B cell (primary cell): ENCODE measurements at regions not wholly inside any gene's neighbourhood (a gene's known extent, or its start where the extent isn't known, plus 50 kb on each side); places are given as distances from the start of the nearest gene placed in this dataset.

Experiments used
- ATAC-seq: fragments of 200-7000 bp; cut with Tn5 transposase; one replicate; pipeline ENCODE4 v1.10.0; 2021; ENCODE audit warnings: low read depth, mild to moderate bottlenecking, moderate number of reproducible peaks, moderate library complexity
- CTCF ChIA-PET: fragments of 350-600 bp; sonication (Branson Sonifier 250); formaldehyde crosslinking; loops from one replicate; lab custom pipeline; 2021; ENCODE audit warnings: antibody characterized with exemption, inconsistent platforms; lab: Charles Lee
- POLR2A ChIA-PET: fragments of 350-600 bp; sonication (Branson Sonifier 250); formaldehyde crosslinking; loops from one replicate; lab custom pipeline; 2021; ENCODE audit warnings: antibody characterized with exemption; lab: Charles Lee
- DNase-seq: peaks from one replicate; pipeline ENCODE4 v3.0.0; 2013
- H2AFZ ChIP-seq: 2 replicates; pipeline ENCODE4 v1.6.1; 2012; ENCODE audit warnings: mild to moderate bottlenecking, low read depth, low read length; ENCODE audit not compliant: insufficient read depth, poor library complexity, severe bottlenecking
- H3K27ac ChIP-seq, 2 donors: 1 replicate in 1 of 2; 2 replicates in 1 of 2; pipeline ENCODE4 v1.5.1; 2012 to 2013; ENCODE audit warnings: low read length in 2 of 2, mild to moderate bottlenecking in 2 of 2, moderate library complexity in 1 of 2
- H3K27me3 ChIP-seq, 4 experiments: fragments of 200-600 bp in 1 of 4; sonication (generic) in 1 of 4; replicated peaks in 1 of 4; 1 replicate in 2 of 4; 2 replicates in 2 of 4; pipeline versions ENCODE4 v1.6.1 to v1.7.0; 2013 to 2016; ENCODE audit warnings: low read length in 3 of 4, mild to moderate bottlenecking in 2 of 4, mixed read lengths in 1 of 4, moderate library complexity in 1 of 4; ENCODE audit not compliant: insufficient read depth in 4 of 4, control insufficient read depth in 3 of 4; ENCODE audit errors: control extremely low read depth in 1 of 4
- H3K36me3 ChIP-seq, 2 experiments: replicated peaks in 1 of 2; 1 replicate in 1 of 2; 2 replicates in 1 of 2; pipeline versions ENCODE4 v1.6.1 to v1.7.1; 2013; ENCODE audit warnings: low read length in 1 of 2; ENCODE audit not compliant: insufficient read depth in 2 of 2, control insufficient read depth in 1 of 2; ENCODE audit errors: control extremely low read depth in 1 of 2, extremely low read depth in 1 of 2
- H3K4me1 ChIP-seq, 2 donors: fragments of 200-600 bp in 1 of 2; sonication (generic) in 1 of 2; 1 replicate in 1 of 2; 2 replicates in 1 of 2; pipeline versions ENCODE4 v1.5.1 to v1.6.1; 2013 to 2017; ENCODE audit warnings: low read length in 2 of 2; ENCODE audit not compliant: control insufficient read depth in 2 of 2, insufficient read depth in 2 of 2
- H3K4me2 ChIP-seq: replicated peaks from 2 replicates; pipeline ENCODE3; 2012; ENCODE audit warnings: mild to moderate bottlenecking, low read depth, low read length; ENCODE audit not compliant: poor library complexity, severe bottlenecking
- H3K4me3 ChIP-seq, 5 experiments: fragments of 200-600 bp in 1 of 5; sonication (generic) in 1 of 5; 1 replicate in 3 of 5; 2 replicates in 2 of 5; pipeline versions ENCODE4 v1.5.1 to v1.7.0; 2011 to 2016; ENCODE audit warnings: low read length in 4 of 5, mild to moderate bottlenecking in 4 of 5, low read depth in 2 of 5, control low read depth in 1 of 5, moderate library complexity in 1 of 5; ENCODE audit not compliant: insufficient read depth in 1 of 5; ENCODE audit errors: control extremely low read depth in 1 of 5, extremely low read depth in 1 of 5
- H3K79me2 ChIP-seq: fragments of 200-600 bp; sonication (generic); one replicate; pipeline ENCODE4 v1.6.0; 2016; ENCODE audit warnings: low read length; ENCODE audit not compliant: control insufficient read depth, insufficient read depth
- H3K9ac ChIP-seq: fragments of 200-600 bp; sonication (generic); 2 replicates; pipeline ENCODE4 v1.6.1; 2017; ENCODE audit warnings: mild to moderate bottlenecking, low read length, moderate library complexity
- H3K9me3 ChIP-seq, 3 donors: one replicate each; pipeline versions ENCODE4 v1.6.1 to v1.7.1; 2013; ENCODE audit warnings: low read length in 2 of 3; ENCODE audit not compliant: control insufficient read depth in 2 of 3, insufficient read depth in 1 of 3; ENCODE audit errors: control extremely low read depth in 1 of 3
- H4K20me1 ChIP-seq: 2 replicates; pipeline ENCODE4 v1.6.0; 2012; ENCODE audit warnings: mild to moderate bottlenecking, low read length; ENCODE audit not compliant: insufficient read depth, control insufficient read depth, poor library complexity, severe bottlenecking
- H3K27ac Mint-ChIP-seq: one replicate; pipeline ENCODE4 v1.8.0; 2021; ENCODE audit warnings: mixed read lengths
- H3K27me3 Mint-ChIP-seq: one replicate; pipeline ENCODE4 v1.8.0; 2021; ENCODE audit warnings: mixed read lengths
- H3K4me1 Mint-ChIP-seq: one replicate; pipeline ENCODE4 v1.8.0; 2021; ENCODE audit warnings: mixed read lengths
- H3K4me3 Mint-ChIP-seq: one replicate; pipeline ENCODE4 v1.8.0; 2021; ENCODE audit warnings: mixed read lengths
- H3K9me3 Mint-ChIP-seq: one replicate; pipeline ENCODE4 v1.8.0; 2022; ENCODE audit warnings: mixed read lengths; ENCODE audit not compliant: insufficient read depth
- CTCF ChIP-seq: fragments of 200-600 bp; IDR thresholded peaks from one replicate; pipeline ENCODE4 v1.8.0; 2022; ENCODE audit warnings: antibody characterized with exemption, mild to moderate bottlenecking
- EZH2 ChIP-seq: IDR thresholded peaks from 2 replicates; pipeline ENCODE4 v1.6.1; 2012; ENCODE audit warnings: borderline replicate concordance, low read depth, mild to moderate bottlenecking, moderate library complexity, low read length; ENCODE audit not compliant: insufficient read depth, poor library complexity, severe bottlenecking
- WGBS: methylation state at CpG from one replicate; pipeline ENCODE4 v1.1.5; 2013; ENCODE audit warnings: missing lambda C conversion rate; ENCODE audit not compliant: insufficient coverage; 5-methylcytosine and 5-hydroxymethylcytosine counted together
- intact Hi-C: fragments of 100-400 bp; cut with micrococcal nuclease; formaldehyde crosslinking; loops from one replicate; pipeline ENCODE4 v1.10.0; 2022

- no peak overlapping the region for H3K27ac Mint-ChIP-seq
- ATAC-seq (no peak), DNase-seq (no peak)
- Histone ChIP-seq H3K27ac (no peak overlapping the region), H3K79me2 (no peaks in the 10 kb centered on the region), H3K4me2 (no peak overlapping the region), H3K36me3 (no peaks in the 10 kb centered on the region), H4K20me1 (no peaks in the 10 kb centered on the region), H2AFZ (no peak overlapping the region), H3K4me3 (no peak overlapping the region), H3K27me3 (peaks cover 0 to 41% (median 14%) of the 10 kb centered on the region in 4 experiments), H3K9me3 (no peaks in the 10 kb centered on the region), H3K9ac (no peak overlapping the region), H3K4me1 (no peaks in the 10 kb centered on the region)
- peaks cover 63% of the 10 kb centered on the region for H3K27me3 Mint-ChIP-seq
- no peaks in the 10 kb centered on the region for H3K4me1 Mint-ChIP-seq
- ChIA-PET CTCF (no interaction called here), POLR2A (no interaction called here)
- intact Hi-C loops, result no loop called here
- no CpG with 5 or more reads among the region's 5 CpGs for WGBS
- no peaks in the 10 kb centered on the region for H3K9me3 Mint-ChIP-seq
- no peak for TF ChIP-seq EZH2
- H3K4me3 Mint-ChIP-seq, result no peak overlapping the region
Observed at GRCh38 chr13:99905224-99905623, 66.3 kb downstream of the ZIC5 start.

- Histone ChIP-seq H4K20me1 (no peaks in the 10 kb centered on the region), H3K27me3 (peaks cover 0 to 54% (median 13%) of the 10 kb centered on the region in 4 experiments), H3K79me2 (no peaks in the 10 kb centered on the region), H3K9me3 (no peaks in the 10 kb centered on the region), H2AFZ (no peak overlapping the region), H3K4me1 (no peaks in the 10 kb centered on the region), H3K4me3 (no peak overlapping the region), H3K4me2 (no peak overlapping the region), H3K9ac (no peak overlapping the region), H3K36me3 (no peaks in the 10 kb centered on the region), H3K27ac (no peak overlapping the region)
- Mint-ChIP-seq H3K4me3 (no peak overlapping the region), H3K9me3 (no peaks in the 10 kb centered on the region), H3K4me1 (no peaks in the 10 kb centered on the region), H3K27me3 (peaks cover 61% of the 10 kb centered on the region), H3K27ac (no peak overlapping the region)
- no peak for DNase-seq
- POLR2A ChIA-PET, result no interaction called here
- CTCF ChIA-PET, result no interaction called here
- no peak for TF ChIP-seq CTCF
- TF ChIP-seq EZH2, result no peak
- intact Hi-C loops, result loop anchor here (5.0 kb wide), 1 partner anchor 334 kb away; no protein-coding TSS in a partner anchor
- ATAC-seq, result no peak
- WGBS, result 96% methylated on average over 5 of the region's 7 CpGs
Observed at GRCh38 chr13:99903140-99903539, 68.4 kb downstream of the ZIC5 start.
